B cell (primary cell): ENCODE measurements at regions not wholly inside any gene's neighbourhood (a gene's known extent, or its start where the extent isn't known, plus 50 kb on each side); places are given as distances from the start of the nearest gene placed in this dataset.

Experiments used
- ATAC-seq: fragments of 200-7000 bp; cut with Tn5 transposase; one replicate; pipeline ENCODE4 v1.10.0; 2021; ENCODE audit warnings: low read depth, mild to moderate bottlenecking, moderate number of reproducible peaks, moderate library complexity
- CTCF ChIA-PET: fragments of 350-600 bp; sonication (Branson Sonifier 250); formaldehyde crosslinking; loops from one replicate; lab custom pipeline; 2021; ENCODE audit warnings: antibody characterized with exemption, inconsistent platforms; lab: Charles Lee
- POLR2A ChIA-PET: fragments of 350-600 bp; sonication (Branson Sonifier 250); formaldehyde crosslinking; loops from one replicate; lab custom pipeline; 2021; ENCODE audit warnings: antibody characterized with exemption; lab: Charles Lee
- DNase-seq: peaks from one replicate; pipeline ENCODE4 v3.0.0; 2013
- H2AFZ ChIP-seq: 2 replicates; pipeline ENCODE4 v1.6.1; 2012; ENCODE audit warnings: mild to moderate bottlenecking, low read depth, low read length; ENCODE audit not compliant: insufficient read depth, poor library complexity, severe bottlenecking
- H3K27ac ChIP-seq, 2 donors: 1 replicate in 1 of 2; 2 replicates in 1 of 2; pipeline ENCODE4 v1.5.1; 2012 to 2013; ENCODE audit warnings: low read length in 2 of 2, mild to moderate bottlenecking in 2 of 2, moderate library complexity in 1 of 2
- H3K27me3 ChIP-seq, 4 experiments: fragments of 200-600 bp in 1 of 4; sonication (generic) in 1 of 4; replicated peaks in 1 of 4; 1 replicate in 2 of 4; 2 replicates in 2 of 4; pipeline versions ENCODE4 v1.6.1 to v1.7.0; 2013 to 2016; ENCODE audit warnings: low read length in 3 of 4, mild to moderate bottlenecking in 2 of 4, mixed read lengths in 1 of 4, moderate library complexity in 1 of 4; ENCODE audit not compliant: insufficient read depth in 4 of 4, control insufficient read depth in 3 of 4; ENCODE audit errors: control extremely low read depth in 1 of 4
- H3K36me3 ChIP-seq, 2 experiments: replicated peaks in 1 of 2; 1 replicate in 1 of 2; 2 replicates in 1 of 2; pipeline versions ENCODE4 v1.6.1 to v1.7.1; 2013; ENCODE audit warnings: low read length in 1 of 2; ENCODE audit not compliant: insufficient read depth in 2 of 2, control insufficient read depth in 1 of 2; ENCODE audit errors: control extremely low read depth in 1 of 2, extremely low read depth in 1 of 2
- H3K4me1 ChIP-seq, 2 donors: fragments of 200-600 bp in 1 of 2; sonication (generic) in 1 of 2; 1 replicate in 1 of 2; 2 replicates in 1 of 2; pipeline versions ENCODE4 v1.5.1 to v1.6.1; 2013 to 2017; ENCODE audit warnings: low read length in 2 of 2; ENCODE audit not compliant: control insufficient read depth in 2 of 2, insufficient read depth in 2 of 2
- H3K4me2 ChIP-seq: replicated peaks from 2 replicates; pipeline ENCODE3; 2012; ENCODE audit warnings: mild to moderate bottlenecking, low read depth, low read length; ENCODE audit not compliant: poor library complexity, severe bottlenecking
- H3K4me3 ChIP-seq, 5 experiments: fragments of 200-600 bp in 1 of 5; sonication (generic) in 1 of 5; 1 replicate in 3 of 5; 2 replicates in 2 of 5; pipeline versions ENCODE4 v1.5.1 to v1.7.0; 2011 to 2016; ENCODE audit warnings: low read length in 4 of 5, mild to moderate bottlenecking in 4 of 5, low read depth in 2 of 5, control low read depth in 1 of 5, moderate library complexity in 1 of 5; ENCODE audit not compliant: insufficient read depth in 1 of 5; ENCODE audit errors: control extremely low read depth in 1 of 5, extremely low read depth in 1 of 5
- H3K79me2 ChIP-seq: fragments of 200-600 bp; sonication (generic); one replicate; pipeline ENCODE4 v1.6.0; 2016; ENCODE audit warnings: low read length; ENCODE audit not compliant: control insufficient read depth, insufficient read depth
- H3K9ac ChIP-seq: fragments of 200-600 bp; sonication (generic); 2 replicates; pipeline ENCODE4 v1.6.1; 2017; ENCODE audit warnings: mild to moderate bottlenecking, low read length, moderate library complexity
- H3K9me3 ChIP-seq, 3 donors: one replicate each; pipeline versions ENCODE4 v1.6.1 to v1.7.1; 2013; ENCODE audit warnings: low read length in 2 of 3; ENCODE audit not compliant: control insufficient read depth in 2 of 3, insufficient read depth in 1 of 3; ENCODE audit errors: control extremely low read depth in 1 of 3
- H4K20me1 ChIP-seq: 2 replicates; pipeline ENCODE4 v1.6.0; 2012; ENCODE audit warnings: mild to moderate bottlenecking, low read length; ENCODE audit not compliant: insufficient read depth, control insufficient read depth, poor library complexity, severe bottlenecking
- H3K27ac Mint-ChIP-seq: one replicate; pipeline ENCODE4 v1.8.0; 2021; ENCODE audit warnings: mixed read lengths
- H3K27me3 Mint-ChIP-seq: one replicate; pipeline ENCODE4 v1.8.0; 2021; ENCODE audit warnings: mixed read lengths
- H3K4me1 Mint-ChIP-seq: one replicate; pipeline ENCODE4 v1.8.0; 2021; ENCODE audit warnings: mixed read lengths
- H3K4me3 Mint-ChIP-seq: one replicate; pipeline ENCODE4 v1.8.0; 2021; ENCODE audit warnings: mixed read lengths
- H3K9me3 Mint-ChIP-seq: one replicate; pipeline ENCODE4 v1.8.0; 2022; ENCODE audit warnings: mixed read lengths; ENCODE audit not compliant: insufficient read depth
- EZH2 ChIP-seq: IDR thresholded peaks from 2 replicates; pipeline ENCODE4 v1.6.1; 2012; ENCODE audit warnings: borderline replicate concordance, low read depth, mild to moderate bottlenecking, moderate library complexity, low read length; ENCODE audit not compliant: insufficient read depth, poor library complexity, severe bottlenecking
- WGBS: methylation state at CpG from one replicate; pipeline ENCODE4 v1.1.5; 2013; ENCODE audit warnings: missing lambda C conversion rate; ENCODE audit not compliant: insufficient coverage; 5-methylcytosine and 5-hydroxymethylcytosine counted together
- intact Hi-C: fragments of 100-400 bp; cut with micrococcal nuclease; formaldehyde crosslinking; loops from one replicate; pipeline ENCODE4 v1.10.0; 2022
- TF ChIP-seq, protein P1 (sequence below): fragments of 200-600 bp; IDR thresholded peaks from one replicate; pipeline ENCODE4 v1.8.0; 2022; ENCODE audit warnings: antibody characterized with exemption, mild to moderate bottlenecking

DNA sequence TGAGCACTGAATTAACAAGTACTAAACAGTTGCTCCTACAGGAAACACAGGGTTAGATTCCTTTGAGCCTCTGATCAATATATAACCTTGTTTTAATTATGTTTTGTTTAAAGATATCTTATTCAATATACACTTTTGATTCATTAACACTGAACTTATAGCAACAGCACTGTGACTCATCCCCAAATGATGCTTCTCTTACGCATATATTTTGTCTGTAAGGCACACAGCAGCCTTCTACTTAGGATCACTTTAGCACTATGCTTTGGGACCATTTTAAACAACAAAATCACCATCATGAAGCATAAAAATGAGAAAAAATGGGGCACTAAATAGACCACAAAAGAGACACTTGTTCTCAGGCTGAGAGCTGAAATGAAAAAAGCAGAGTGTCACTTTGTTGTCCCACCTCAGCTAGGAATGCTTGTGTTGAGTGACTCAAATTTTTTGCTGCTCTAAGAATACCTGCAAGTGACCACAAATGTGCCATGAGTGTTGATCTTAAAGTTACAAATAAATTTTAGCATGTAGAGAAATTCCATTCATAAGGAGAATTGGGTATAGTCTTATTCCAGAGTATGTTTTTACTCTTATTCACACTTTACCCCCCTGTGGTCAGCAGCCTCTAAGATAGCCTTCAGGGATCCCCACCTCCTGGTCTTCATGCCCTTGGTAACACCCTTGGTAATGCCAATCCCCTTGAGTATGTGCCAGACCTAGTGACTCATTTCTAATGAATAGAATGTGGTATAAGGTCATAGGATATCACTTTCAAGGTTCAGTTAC lies 252.7 kb upstream of the IL12B start:
- TF ChIP-seq, protein P1, sequence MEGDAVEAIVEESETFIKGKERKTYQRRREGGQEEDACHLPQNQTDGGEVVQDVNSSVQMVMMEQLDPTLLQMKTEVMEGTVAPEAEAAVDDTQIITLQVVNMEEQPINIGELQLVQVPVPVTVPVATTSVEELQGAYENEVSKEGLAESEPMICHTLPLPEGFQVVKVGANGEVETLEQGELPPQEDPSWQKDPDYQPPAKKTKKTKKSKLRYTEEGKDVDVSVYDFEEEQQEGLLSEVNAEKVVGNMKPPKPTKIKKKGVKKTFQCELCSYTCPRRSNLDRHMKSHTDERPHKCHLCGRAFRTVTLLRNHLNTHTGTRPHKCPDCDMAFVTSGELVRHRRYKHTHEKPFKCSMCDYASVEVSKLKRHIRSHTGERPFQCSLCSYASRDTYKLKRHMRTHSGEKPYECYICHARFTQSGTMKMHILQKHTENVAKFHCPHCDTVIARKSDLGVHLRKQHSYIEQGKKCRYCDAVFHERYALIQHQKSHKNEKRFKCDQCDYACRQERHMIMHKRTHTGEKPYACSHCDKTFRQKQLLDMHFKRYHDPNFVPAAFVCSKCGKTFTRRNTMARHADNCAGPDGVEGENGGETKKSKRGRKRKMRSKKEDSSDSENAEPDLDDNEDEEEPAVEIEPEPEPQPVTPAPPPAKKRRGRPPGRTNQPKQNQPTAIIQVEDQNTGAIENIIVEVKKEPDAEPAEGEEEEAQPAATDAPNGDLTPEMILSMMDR = no peak
- TF ChIP-seq EZH2 = no peak
- no peak overlapping the region for H3K27ac Mint-ChIP-seq
- no peaks in the 10 kb centered on the region for H3K36me3 ChIP-seq
- no peak overlapping the region for H3K27ac ChIP-seq
- no peaks in the 10 kb centered on the region for H4K20me1 ChIP-seq
- no peaks in the 10 kb centered on the region for H3K27me3 ChIP-seq
- ATAC-seq = no peak
- DNase-seq = no peak
- no peak overlapping the region for H3K4me2 ChIP-seq
- no peak overlapping the region for H3K9ac ChIP-seq
- no peak overlapping the region for H3K4me3 Mint-ChIP-seq
- no peak overlapping the region for H3K4me3 ChIP-seq
- no peaks in the 10 kb centered on the region for H3K4me1 Mint-ChIP-seq
- no peaks in the 10 kb centered on the region for H3K79me2 ChIP-seq
- ChIA-PET CTCF (no interaction called here), POLR2A (no interaction called here)
- no peaks in the 10 kb centered on the region for H3K27me3 Mint-ChIP-seq
- intact Hi-C loops = no loop called here
- H3K4me1 ChIP-seq = no peaks in the 10 kb centered on the region
- H2AFZ ChIP-seq = no peak overlapping the region
- H3K9me3 Mint-ChIP-seq = no peaks in the 10 kb centered on the region
- no peaks in the 10 kb centered on the region for H3K9me3 ChIP-seq
- no CpG with 5 or more reads among the region's 1 CpG for WGBS

DNA sequence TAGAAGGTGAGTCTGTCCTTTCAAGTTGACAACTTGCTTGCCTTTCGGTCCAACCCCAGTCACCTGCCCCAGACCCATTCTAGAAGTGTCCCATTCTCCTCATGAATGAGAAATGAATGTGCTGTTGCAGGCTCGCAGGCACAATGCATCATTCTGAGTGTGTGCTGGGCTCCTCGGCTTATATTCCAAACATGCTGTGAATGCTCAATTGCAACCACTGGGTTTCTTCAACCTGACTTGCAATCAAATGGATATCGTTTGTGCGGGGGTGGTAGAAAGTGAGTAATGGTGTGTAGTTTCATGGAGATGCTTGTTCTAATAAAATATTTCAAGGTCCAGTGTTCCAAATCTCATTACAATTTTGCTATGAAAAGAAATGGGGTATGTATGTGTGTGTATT lies 256.6 kb upstream of the IL12B start:
- no peak overlapping the region for H2AFZ ChIP-seq
- intact Hi-C loops = no loop called here
- H3K27ac ChIP-seq = no peak overlapping the region
- peaks cover 0 to 4% (median 0%) of the 10 kb centered on the region in 3 donors for H3K9me3 ChIP-seq
- H3K27me3 ChIP-seq = peaks cover 0 to 4% (median 1%) of the 10 kb centered on the region in 4 experiments
- Mint-ChIP-seq H3K4me1 (no peaks in the 10 kb centered on the region), H3K4me3 (no peak overlapping the region), H3K27me3 (no peaks in the 10 kb centered on the region), H3K9me3 (no peaks in the 10 kb centered on the region), H3K27ac (no peak overlapping the region)
- ChIA-PET POLR2A (no interaction called here), CTCF (no interaction called here)
- H3K79me2 ChIP-seq = no peaks in the 10 kb centered on the region
- H3K36me3 ChIP-seq = no peaks in the 10 kb centered on the region
- ATAC-seq = no peak
- no peak overlapping the region for H3K9ac ChIP-seq
- H3K4me1 ChIP-seq = no peaks in the 10 kb centered on the region
- H3K4me3 ChIP-seq = no peak overlapping the region
- no peak overlapping the region for H3K4me2 ChIP-seq
- no peak for DNase-seq
- no peak for TF ChIP-seq EZH2
- TF ChIP-seq, protein P1 = no peak
- 94% methylated on average over 2 of the region's 5 CpGs for WGBS
- no peaks in the 10 kb centered on the region for H4K20me1 ChIP-seq
